ENCODE measurements at regions not wholly inside any gene's neighbourhood (a gene's known extent, or its start where the extent isn't known, plus 50 kb on each side); places are given as distances from the start of the nearest gene placed in this dataset.

- H3K9me2 ChIP-seq (ENCODE audit: insufficient read depth) = no peaks in the 10 kb centered on the region
- no peak overlapping the region for H2AFZ ChIP-seq
- DNase-seq (ENCODE audit: low spot score) (peak; percentile 8), ATAC-seq (peak; percentile 24)
- Mint-ChIP-seq H3K4me3 (no peak overlapping the region), H3K4me1 (peaks cover 24% of the 10 kb centered on the region), H3K27me3 (ENCODE audit: insufficient read depth, low read depth, poor library complexity) (peaks cover 14% of the 10 kb centered on the region), H3K36me3 (ENCODE audit: low read depth) (no peaks in the 10 kb centered on the region), H3K27ac (no peak overlapping the region), H3K9me3 (no peaks in the 10 kb centered on the region)
- no peaks in the 10 kb centered on the region for H4K20me1 ChIP-seq (replicated peaks; ENCODE audit: insufficient read depth)
- H3K27me3 ChIP-seq (ENCODE audit: insufficient read depth) = no peaks in the 10 kb centered on the region
- no peak overlapping the region for H3K4me2 ChIP-seq
- no peaks in the 10 kb centered on the region for H3K36me3 ChIP-seq (ENCODE audit: insufficient read depth)
- H3K4me3 ChIP-seq = no peak overlapping the region
- peaks cover 3% of the 10 kb centered on the region; the same call in 1 of the 2 replicates for H3K4me1 ChIP-seq (ENCODE audit: insufficient read depth)
- H3F3A ChIP-seq (replicated peaks; ENCODE audit: low read depth) = no peaks in the 10 kb centered on the region
- no peaks in the 10 kb centered on the region for H3K79me2 ChIP-seq (replicated peaks; ENCODE audit: insufficient read depth)
- TF ChIP-seq ZNF462 (CRISPR knock-in tag; IDR thresholded peaks at IDR 0.05) (no peak), CTCF (conservative IDR thresholded peaks at IDR 0.05; ENCODE audit: low read depth in 2 of 2) (no peak), REST (IDR thresholded peaks at IDR 0.05; ENCODE audit: unreplicated experiment) (no peak), EZH2phosphoT487 (IDR thresholded peaks at IDR 0.05; ENCODE audit: unreplicated experiment) (no peak), JUNB (IDR thresholded peaks at IDR 0.05; ENCODE audit: unreplicated experiment) (no peak), ETS1 (IDR thresholded peaks at IDR 0.05) (no peak), ZNF331 (CRISPR knock-in tag; IDR thresholded peaks at IDR 0.05; ENCODE audit: low read depth) (no peak), EZH2 (IDR thresholded peaks at IDR 0.05; ENCODE audit: low read depth, unreplicated experiment) (no peak), CREB1 (CRISPR knock-in tag; IDR thresholded peaks at IDR 0.05; ENCODE audit: low read depth) (no peak), STAT1 (IDR thresholded peaks at IDR 0.05; ENCODE audit: unreplicated experiment) (no peak), POLR2AphosphoS5 (IDR thresholded peaks at IDR 0.05; ENCODE audit: low read depth) (no peak), NANOG (IDR thresholded peaks at IDR 0.05; ENCODE audit: borderline replicate concordance) (no peak), ZNF114 (CRISPR knock-in tag; IDR thresholded peaks at IDR 0.05) (no peak)
- no peak overlapping the region for H3K27ac ChIP-seq (ENCODE audit: low read depth)
Observed at GRCh38 chr22:48340727-48341709, 1486.7 kb downstream of the BRD1 start.

Measured in GM23338 (cell line).